Bone marrow (tissue), 2 donors: ENCODE measurements at regions not wholly inside any gene's neighbourhood (a gene's known extent, or its start where the extent isn't known, plus 50 kb on each side); places are given as distances from the start of the nearest gene placed in this dataset.

Experiments
- DNase-seq, 2 donors: peaks; one replicate each; lab custom pipeline; 2025; lab: John Stamatoyannopoulos, UW

DNA sequence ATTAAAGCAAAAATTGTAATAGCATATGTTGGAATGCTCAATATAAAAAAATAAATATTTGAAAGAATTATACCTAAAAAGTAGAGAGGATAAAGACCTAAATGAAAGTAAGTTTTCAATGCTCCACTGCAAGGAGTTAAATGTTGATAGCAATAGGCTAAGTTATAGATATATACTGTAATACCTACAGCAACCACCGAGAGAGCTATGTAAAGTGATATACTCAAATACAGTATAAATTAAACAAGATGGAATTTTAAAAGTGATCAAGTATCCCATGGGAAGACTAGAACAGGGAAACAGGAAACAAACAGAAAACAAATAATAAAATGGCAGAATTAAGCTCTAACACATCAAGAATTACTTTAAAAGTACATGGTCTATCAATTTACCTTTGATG lies 73.9 kb downstream of the CASP3 start:
- no peak for DNase-seq

DNA sequence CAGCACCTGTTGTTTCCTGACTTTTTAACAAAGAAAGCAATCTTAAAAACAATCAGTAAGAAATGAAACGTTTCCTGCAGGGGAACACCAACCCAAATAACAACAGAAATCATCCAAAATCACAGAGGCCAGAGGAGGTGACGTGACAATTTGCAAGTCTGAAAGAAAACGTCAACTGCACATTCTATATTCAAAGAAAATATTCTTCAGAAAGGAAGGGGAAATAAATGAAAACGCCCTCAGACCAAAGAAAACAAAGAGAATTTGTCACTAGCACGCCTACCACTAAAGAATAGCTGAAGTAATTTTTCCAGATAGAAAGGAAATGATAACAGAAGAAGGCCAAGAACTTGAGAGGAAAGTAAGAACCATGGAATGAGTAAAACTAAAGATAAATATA lies 74.4 kb downstream of the CASP3 start:
- no peak for DNase-seq

DNA sequence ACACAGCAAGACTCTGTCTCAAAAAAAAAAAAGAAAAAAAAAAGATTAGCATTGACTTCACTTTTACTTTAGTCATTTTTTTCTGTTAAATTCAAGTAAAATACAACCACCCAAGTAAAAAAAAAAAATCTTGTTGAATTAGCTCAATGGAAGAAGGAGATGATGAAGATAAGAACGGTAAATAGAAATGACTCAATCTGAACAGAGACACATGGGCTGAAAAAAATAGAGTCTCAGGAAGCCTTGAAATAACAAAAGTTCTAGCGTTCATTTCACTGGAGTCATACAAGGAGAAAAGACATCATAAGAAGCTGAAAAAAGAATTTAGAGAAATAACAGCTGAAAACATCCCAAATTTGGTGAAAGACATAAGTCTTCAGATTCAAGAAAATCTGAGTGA lies 75.5 kb downstream of the CASP3 start:
- no peak for DNase-seq

DNA sequence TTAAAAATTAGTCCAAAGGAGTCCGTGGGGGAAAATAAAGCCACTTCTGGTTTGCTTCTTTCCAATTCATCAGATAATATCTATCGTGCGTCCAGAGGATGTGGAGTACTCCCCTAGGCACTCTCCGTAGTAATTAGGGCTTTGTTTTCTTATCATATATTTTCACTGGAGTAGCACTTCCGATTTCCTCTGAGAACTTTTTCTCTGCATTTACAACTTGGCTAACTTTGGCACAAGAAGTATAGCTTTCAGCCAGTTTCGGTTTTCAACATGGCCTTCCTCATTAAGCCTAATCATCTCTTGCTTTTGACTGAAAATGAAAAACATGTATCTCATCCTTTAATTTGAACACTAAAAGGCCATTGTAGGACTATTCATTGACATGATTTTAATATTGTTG lies 80.5 kb downstream of the CASP3 start:
- peak in 1 of 2 donors; percentile 4 for DNase-seq

- no peak for DNase-seq
Observed at GRCh38 chr4:184563621-184564020, 85.6 kb downstream of the CASP3 start.

DNA sequence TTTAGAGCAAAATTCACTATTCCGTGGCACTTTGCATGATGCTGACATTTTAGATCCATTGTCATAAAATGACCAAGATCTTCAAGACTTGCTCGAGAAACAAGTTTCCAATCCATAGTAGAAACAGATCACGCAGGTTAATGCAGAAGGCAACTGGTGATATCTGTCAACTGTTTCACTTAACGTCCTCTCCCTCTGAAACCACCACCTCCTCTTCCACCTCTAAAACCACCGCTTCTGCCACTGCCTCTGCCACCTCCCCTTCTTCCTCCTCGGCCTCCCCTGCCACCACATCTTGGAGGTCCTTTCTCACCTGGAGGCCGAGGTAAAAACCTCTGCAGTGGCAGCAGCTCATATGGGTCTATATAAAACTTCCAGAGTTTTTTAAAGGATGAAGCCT lies 84.6 kb upstream of the IRF2 start:
- no peak for DNase-seq

DNA sequence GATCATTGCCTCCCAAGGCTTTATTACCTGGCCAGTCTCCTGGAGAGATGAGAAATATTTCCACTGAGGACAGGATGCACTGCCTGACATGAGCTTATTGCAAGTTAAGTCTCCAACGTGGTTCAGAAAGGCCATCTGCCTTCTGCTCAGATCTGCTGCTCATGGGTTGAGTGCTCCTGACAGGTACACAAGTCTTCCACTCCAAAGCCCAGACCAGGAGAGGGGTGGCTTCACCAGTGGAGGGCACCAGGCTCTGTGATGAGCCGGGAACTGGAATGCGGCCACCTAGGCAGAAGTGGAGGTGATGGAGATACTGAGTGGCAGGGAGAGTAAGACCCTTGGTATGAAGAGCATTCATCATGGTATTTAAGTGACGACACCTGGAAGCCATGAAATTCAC lies 79.5 kb upstream of the IRF2 start:
- DNase-seq: no peak

- no peak for DNase-seq
Observed at GRCh38 chr4:184550476-184550875, 76.1 kb upstream of the IRF2 start.

GRCh38 chr4:184548648-184549341 lies 74.4 kb upstream of the IRF2 start:
- DNase-seq: no peak

- DNase-seq: peak in 1 of 2 donors; percentile 32
Observed at GRCh38 chr4:184548316-184548647, 73.9 kb upstream of the IRF2 start.

- no peak for DNase-seq
Observed at GRCh38 chr4:184544788-184545409, 70.5 kb upstream of the IRF2 start.

GRCh38 chr4:184541907-184542306 lies 67.6 kb upstream of the IRF2 start:
- DNase-seq: no peak

- no peak for DNase-seq
Observed at GRCh38 chr4:184540307-184540706, 66.0 kb upstream of the IRF2 start.

DNA sequence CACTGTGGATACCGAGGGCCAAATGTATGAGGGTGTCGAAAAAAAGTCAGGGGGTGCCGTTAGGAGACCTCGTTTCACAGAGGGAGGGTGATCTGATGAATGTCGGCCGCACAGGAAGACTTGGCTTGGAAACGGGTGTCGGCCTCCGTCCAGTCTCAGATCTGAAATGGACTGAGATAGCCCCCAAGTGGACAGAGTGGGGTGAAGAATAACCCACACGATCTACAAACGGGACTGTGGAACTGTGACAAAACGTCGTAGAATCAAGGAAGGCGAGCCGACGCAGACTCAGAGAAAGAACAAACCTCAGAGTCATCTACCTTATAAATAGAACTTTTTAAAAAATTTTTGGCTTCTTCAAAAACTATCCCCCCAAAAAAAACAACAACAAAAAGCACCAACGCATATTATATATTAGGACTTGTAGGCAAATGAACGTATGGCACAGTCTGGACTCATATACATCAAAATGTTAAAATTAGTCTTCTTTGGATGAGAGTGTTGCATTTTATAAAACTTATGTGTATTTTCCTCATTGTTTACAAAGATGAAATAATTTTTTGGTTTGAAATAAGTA lies 63.8 kb upstream of the IRF2 start:
- peak; percentile 39 to 81 for DNase-seq

DNA sequence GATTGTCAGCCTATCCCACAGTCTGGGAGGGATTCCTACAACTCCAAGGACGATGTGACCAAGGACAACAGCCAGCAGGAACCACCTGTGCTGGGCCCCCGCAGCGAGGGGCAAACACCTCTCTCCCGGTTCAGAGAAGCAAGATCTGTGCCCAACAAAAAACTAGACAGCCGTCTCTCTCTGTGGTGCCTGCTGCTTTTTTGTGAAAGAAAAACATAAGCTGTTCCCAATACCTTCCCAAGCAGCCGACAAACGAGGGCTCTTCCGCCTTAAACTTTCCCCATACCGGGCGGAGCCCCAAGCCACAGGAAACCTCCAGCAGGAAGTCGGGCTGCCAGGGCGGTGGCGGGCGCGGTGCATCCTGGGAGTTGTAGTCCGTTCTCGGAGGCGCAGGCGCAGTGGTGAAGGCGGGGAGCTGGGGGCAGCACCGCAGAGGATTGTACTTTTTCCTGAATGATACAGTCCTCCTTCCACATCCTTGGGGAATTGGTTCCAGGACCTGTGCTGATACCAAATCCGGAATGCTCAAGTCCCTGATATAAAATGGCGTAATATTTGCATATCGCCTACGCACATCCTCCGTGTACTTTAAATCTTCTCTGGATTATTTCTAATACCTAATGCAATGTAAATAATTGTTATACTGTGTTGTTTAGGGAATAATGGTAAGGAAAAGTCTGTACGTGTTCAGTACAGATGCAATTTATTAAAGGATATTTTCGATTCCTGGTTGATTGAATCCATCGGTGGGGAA lies 63.1 kb upstream of the IRF2 start:
- peak; percentile 91 to 93 for DNase-seq

DNA sequence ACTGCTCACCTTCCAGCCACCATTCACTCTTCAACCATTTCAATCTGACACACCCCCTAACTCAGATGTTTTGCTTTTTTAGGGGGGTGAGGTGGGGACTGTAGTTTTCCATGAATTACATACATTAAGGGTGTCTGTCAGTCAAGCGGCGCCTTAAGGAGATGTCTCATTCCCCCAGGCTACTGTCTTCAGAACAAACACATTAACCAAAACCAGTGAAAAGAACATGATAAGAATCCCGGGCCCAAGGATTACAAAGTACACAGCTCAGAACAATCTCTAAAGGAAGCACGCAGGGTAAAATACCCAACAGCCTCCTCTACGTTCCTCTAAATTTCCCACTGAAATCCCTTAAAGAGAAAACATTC lies 62.5 kb upstream of the IRF2 start:
- DNase-seq: no peak

DNA sequence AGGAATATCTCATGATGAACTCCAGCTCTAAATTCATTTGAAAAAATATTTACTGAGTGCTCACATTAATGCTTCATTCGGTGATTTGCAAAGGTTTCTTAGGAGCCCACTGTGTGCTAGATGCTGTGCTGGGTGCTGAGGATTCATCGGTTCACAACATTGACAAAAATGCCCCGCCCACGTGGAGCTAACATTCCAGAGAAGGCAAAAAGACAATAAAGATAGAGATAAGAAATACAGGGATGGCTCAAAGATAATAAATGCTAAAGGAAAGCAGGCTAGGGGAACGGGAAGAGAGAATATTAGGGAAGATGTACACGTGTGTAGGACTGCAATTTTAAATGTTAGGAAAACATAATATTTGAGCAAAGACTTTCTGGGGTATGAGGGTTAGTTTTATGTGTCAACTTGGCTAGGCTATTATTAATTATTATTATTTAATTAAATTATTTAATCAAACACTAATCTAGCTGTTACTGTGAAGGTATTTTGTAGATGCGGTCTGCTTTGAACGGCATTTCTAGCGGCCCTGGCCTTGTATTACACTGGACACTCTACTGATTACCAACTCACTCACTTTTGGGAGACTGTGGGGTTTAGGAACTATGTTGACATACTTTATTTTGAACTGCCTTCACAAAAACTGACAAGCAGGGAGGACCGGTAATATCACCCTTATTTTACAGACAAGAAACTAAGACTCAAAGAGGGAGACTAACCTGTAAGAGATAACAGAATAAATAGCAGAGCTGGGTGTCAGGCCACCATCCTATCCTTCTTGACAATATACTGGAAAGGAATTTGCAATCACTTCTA lies 61.9 kb upstream of the IRF2 start:
- DNase-seq: no peak

- DNase-seq: peak in 1 of 2 donors; percentile 84
Observed at GRCh38 chr4:184534511-184535391, 60.4 kb upstream of the IRF2 start.

DNA sequence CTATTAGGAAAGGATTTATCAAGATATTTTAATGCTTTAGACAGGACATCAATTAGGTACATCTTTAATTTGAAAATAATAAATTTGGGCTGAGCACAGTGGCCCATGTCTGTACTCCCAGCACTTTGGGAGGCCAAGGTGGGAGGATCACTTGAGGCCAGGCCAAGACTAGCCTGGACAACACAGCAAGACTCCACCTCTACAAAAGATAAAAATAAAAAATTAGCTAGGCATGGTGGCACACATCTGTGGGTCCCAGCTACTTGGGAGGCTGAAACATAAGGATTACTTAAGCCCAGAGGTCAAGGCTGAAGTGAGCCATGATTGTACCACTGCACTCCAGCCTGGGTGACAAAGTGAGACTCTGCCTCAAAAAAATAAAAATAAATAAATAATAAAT lies 59.6 kb upstream of the IRF2 start:
- DNase-seq: no peak

GRCh38 chr4:184531008-184531407 lies 56.7 kb upstream of the IRF2 start:
- no peak for DNase-seq

- no peak for DNase-seq
Observed at GRCh38 chr4:184529283-184529682, 54.9 kb upstream of the IRF2 start.
